GM23338 (cell line): ENCODE measurements at regions not wholly inside any gene's neighbourhood (a gene's known extent, or its start where the extent isn't known, plus 50 kb on each side); places are given as distances from the start of the nearest gene placed in this dataset.

Experiments used
- ATAC-seq: fragments of 200-7000 bp; cut with Tn5 transposase; 3 replicates; pipeline ENCODE4 v1.9.1; 2020
- DNase-seq: peaks from one replicate; pipeline ENCODE4 v3.0.0-alpha.2; 2015; ENCODE audit warnings: low spot score
- H2AFZ ChIP-seq: fragments of 200-600 bp; sonication (generic); 2 replicates; pipeline ENCODE4 v1.8.0; 2016; ENCODE audit warnings: antibody characterized with exemption, mild to moderate bottlenecking, moderate library complexity
- H3F3A ChIP-seq: fragments of 200-600 bp; sonication (generic); replicated peaks from 2 replicates; pipeline ENCODE4 v1.8.0; 2017; ENCODE audit warnings: antibody characterized with exemption, mixed run types, low read depth
- H3K27ac ChIP-seq: fragments of 200-600 bp; sonication (generic); 2 replicates; pipeline ENCODE4 v1.6.1; 2016; ENCODE audit warnings: low read depth
- H3K27me3 ChIP-seq: fragments of 200-600 bp; sonication (generic); 2 replicates; pipeline ENCODE4 v1.8.0; 2016; ENCODE audit warnings: mild to moderate bottlenecking, mixed run types, moderate library complexity; ENCODE audit not compliant: insufficient read depth
- H3K36me3 ChIP-seq: fragments of 200-600 bp; sonication (generic); 2 replicates; pipeline ENCODE4 v1.8.0; 2016; ENCODE audit warnings: mild to moderate bottlenecking; ENCODE audit not compliant: insufficient read depth
- H3K4me1 ChIP-seq: fragments of 200-600 bp; sonication (generic); 2 replicates; pipeline ENCODE4 v1.8.0; 2016; ENCODE audit warnings: mild to moderate bottlenecking, moderate library complexity; ENCODE audit not compliant: insufficient read depth
- H3K4me2 ChIP-seq: fragments of 200-600 bp; sonication (generic); 2 replicates; pipeline ENCODE4 v1.7.1; 2017; ENCODE audit warnings: mixed run types
- H3K4me3 ChIP-seq: fragments of 200-600 bp; sonication (generic); 2 replicates; pipeline ENCODE4 v1.6.1; 2016; ENCODE audit warnings: mixed run types
- H3K79me2 ChIP-seq: fragments of 200-600 bp; sonication (generic); replicated peaks from 2 replicates; pipeline ENCODE4 v1.8.0; 2017; ENCODE audit warnings: mild to moderate bottlenecking; ENCODE audit not compliant: insufficient read depth
- H3K9me2 ChIP-seq: fragments of 200-600 bp; sonication (generic); 2 replicates; pipeline ENCODE4 v1.8.0; 2017; ENCODE audit not compliant: insufficient read depth
- H4K20me1 ChIP-seq: fragments of 200-600 bp; sonication (generic); replicated peaks from 2 replicates; pipeline ENCODE4 v1.8.0; 2017; ENCODE audit warnings: mild to moderate bottlenecking; ENCODE audit not compliant: insufficient read depth
- H3K27ac Mint-ChIP-seq: 2 replicates; pipeline ENCODE4 v1.8.0; 2020; ENCODE audit warnings: inconsistent platforms, mild to moderate bottlenecking, moderate library complexity, mixed read lengths
- H3K27me3 Mint-ChIP-seq: 3 replicates; pipeline ENCODE4 v1.8.0; 2022; ENCODE audit warnings: low read depth, mild to moderate bottlenecking, moderate library complexity, mixed read lengths, inconsistent platforms; ENCODE audit not compliant: insufficient read depth, poor library complexity
- H3K36me3 Mint-ChIP-seq: 3 replicates; pipeline ENCODE4 v1.8.0; 2021; ENCODE audit warnings: low read depth, mild to moderate bottlenecking, inconsistent platforms, moderate library complexity, mixed read lengths
- H3K4me1 Mint-ChIP-seq: 3 replicates; pipeline ENCODE4 v1.8.0; 2020; ENCODE audit warnings: mild to moderate bottlenecking, inconsistent platforms, mixed read lengths
- H3K4me3 Mint-ChIP-seq: 3 replicates; pipeline ENCODE4 v1.8.0; 2021; ENCODE audit warnings: moderate library complexity, mild to moderate bottlenecking, inconsistent platforms, mixed read lengths
- H3K9me3 Mint-ChIP-seq: 3 replicates; pipeline ENCODE4 v1.8.0; 2020; ENCODE audit warnings: moderate library complexity, mild to moderate bottlenecking, inconsistent platforms, mixed read lengths
- EZH2 ChIP-seq: fragments of 200-600 bp; sonication (generic); IDR thresholded peaks from one replicate; pipeline ENCODE4 v1.8.0; 2017; ENCODE audit warnings: antibody characterized with exemption, mild to moderate bottlenecking, low read depth; ENCODE audit not compliant: unreplicated experiment
- EZH2phosphoT487 ChIP-seq: fragments of 200-600 bp; sonication (generic); IDR thresholded peaks from one replicate; pipeline ENCODE4 v1.8.1; 2018; ENCODE audit warnings: antibody characterized with exemption; ENCODE audit not compliant: unreplicated experiment
- JUNB ChIP-seq: IDR thresholded peaks from one replicate; pipeline ENCODE4 v1.6.1; 2016; ENCODE audit warnings: antibody characterized with exemption; ENCODE audit not compliant: unreplicated experiment
- NANOG ChIP-seq: IDR thresholded peaks from 2 replicates; pipeline ENCODE4 v1.6.1; 2016; ENCODE audit warnings: antibody characterized with exemption, borderline replicate concordance
- ZNF114 ChIP-seq: fragments of 250-450 bp; sonication (Bioruptor Pico); IDR thresholded peaks from 2 replicates; pipeline ENCODE4 v1.5.0; 2020; ENCODE audit warnings: mild to moderate bottlenecking, moderate library complexity
- TF ChIP-seq, protein P1 (sequence below), 2 experiments: fragments of 200-600 bp in 1 of 2; sonication (generic) in 1 of 2; conservative IDR thresholded peaks; 2 replicates each; pipeline versions ENCODE4 v1.5.1 to v1.6.1; 2016 to 2017; ENCODE audit warnings: antibody characterized with exemption in 2 of 2, low read depth in 2 of 2, mild to moderate bottlenecking in 2 of 2, moderate library complexity in 1 of 2
- TF ChIP-seq, protein P2 (sequence below): IDR thresholded peaks from one replicate; pipeline ENCODE4 v1.6.1; 2018; ENCODE audit warnings: antibody characterized with exemption; ENCODE audit not compliant: unreplicated experiment
- TF ChIP-seq, protein P3 (sequence below): IDR thresholded peaks from 2 replicates; pipeline ENCODE4 v1.6.1; 2016; ENCODE audit warnings: antibody characterized with exemption

GRCh38 chr4:137384476-137384875, 147.8 kb downstream of the PCDH18 start:
- no peak overlapping the region for H3K27ac Mint-ChIP-seq
- H3K9me2 ChIP-seq: no peaks in the 10 kb centered on the region
- H3K4me2 ChIP-seq: no peak overlapping the region
- no peak for ATAC-seq
- H3K4me1 Mint-ChIP-seq: no peaks in the 10 kb centered on the region
- H3K9me3 Mint-ChIP-seq: no peaks in the 10 kb centered on the region
- H3K27me3 Mint-ChIP-seq: no peaks in the 10 kb centered on the region
- no peak overlapping the region for H3K27ac ChIP-seq
- H4K20me1 ChIP-seq: no peaks in the 10 kb centered on the region
- no peaks in the 10 kb centered on the region for H3K36me3 ChIP-seq
- H3K79me2 ChIP-seq: no peaks in the 10 kb centered on the region
- no peak overlapping the region for H3K4me3 ChIP-seq
- no peaks in the 10 kb centered on the region for H3K4me1 ChIP-seq
- H3F3A ChIP-seq: no peaks in the 10 kb centered on the region
- no peak overlapping the region for H3K4me3 Mint-ChIP-seq
- no peak for DNase-seq
- TF ChIP-seq, protein P1, sequence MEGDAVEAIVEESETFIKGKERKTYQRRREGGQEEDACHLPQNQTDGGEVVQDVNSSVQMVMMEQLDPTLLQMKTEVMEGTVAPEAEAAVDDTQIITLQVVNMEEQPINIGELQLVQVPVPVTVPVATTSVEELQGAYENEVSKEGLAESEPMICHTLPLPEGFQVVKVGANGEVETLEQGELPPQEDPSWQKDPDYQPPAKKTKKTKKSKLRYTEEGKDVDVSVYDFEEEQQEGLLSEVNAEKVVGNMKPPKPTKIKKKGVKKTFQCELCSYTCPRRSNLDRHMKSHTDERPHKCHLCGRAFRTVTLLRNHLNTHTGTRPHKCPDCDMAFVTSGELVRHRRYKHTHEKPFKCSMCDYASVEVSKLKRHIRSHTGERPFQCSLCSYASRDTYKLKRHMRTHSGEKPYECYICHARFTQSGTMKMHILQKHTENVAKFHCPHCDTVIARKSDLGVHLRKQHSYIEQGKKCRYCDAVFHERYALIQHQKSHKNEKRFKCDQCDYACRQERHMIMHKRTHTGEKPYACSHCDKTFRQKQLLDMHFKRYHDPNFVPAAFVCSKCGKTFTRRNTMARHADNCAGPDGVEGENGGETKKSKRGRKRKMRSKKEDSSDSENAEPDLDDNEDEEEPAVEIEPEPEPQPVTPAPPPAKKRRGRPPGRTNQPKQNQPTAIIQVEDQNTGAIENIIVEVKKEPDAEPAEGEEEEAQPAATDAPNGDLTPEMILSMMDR (conservative IDR thresholded peaks at IDR 0.05; ENCODE audit: low read depth in 2 of 2): no peak
- TF ChIP-seq JUNB (no peak), NANOG (no peak), ZNF114 (CRISPR knock-in tag) (no peak), EZH2 (no peak), EZH2phosphoT487 (no peak)
- TF ChIP-seq, protein P2, sequence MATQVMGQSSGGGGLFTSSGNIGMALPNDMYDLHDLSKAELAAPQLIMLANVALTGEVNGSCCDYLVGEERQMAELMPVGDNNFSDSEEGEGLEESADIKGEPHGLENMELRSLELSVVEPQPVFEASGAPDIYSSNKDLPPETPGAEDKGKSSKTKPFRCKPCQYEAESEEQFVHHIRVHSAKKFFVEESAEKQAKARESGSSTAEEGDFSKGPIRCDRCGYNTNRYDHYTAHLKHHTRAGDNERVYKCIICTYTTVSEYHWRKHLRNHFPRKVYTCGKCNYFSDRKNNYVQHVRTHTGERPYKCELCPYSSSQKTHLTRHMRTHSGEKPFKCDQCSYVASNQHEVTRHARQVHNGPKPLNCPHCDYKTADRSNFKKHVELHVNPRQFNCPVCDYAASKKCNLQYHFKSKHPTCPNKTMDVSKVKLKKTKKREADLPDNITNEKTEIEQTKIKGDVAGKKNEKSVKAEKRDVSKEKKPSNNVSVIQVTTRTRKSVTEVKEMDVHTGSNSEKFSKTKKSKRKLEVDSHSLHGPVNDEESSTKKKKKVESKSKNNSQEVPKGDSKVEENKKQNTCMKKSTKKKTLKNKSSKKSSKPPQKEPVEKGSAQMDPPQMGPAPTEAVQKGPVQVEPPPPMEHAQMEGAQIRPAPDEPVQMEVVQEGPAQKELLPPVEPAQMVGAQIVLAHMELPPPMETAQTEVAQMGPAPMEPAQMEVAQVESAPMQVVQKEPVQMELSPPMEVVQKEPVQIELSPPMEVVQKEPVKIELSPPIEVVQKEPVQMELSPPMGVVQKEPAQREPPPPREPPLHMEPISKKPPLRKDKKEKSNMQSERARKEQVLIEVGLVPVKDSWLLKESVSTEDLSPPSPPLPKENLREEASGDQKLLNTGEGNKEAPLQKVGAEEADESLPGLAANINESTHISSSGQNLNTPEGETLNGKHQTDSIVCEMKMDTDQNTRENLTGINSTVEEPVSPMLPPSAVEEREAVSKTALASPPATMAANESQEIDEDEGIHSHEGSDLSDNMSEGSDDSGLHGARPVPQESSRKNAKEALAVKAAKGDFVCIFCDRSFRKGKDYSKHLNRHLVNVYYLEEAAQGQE: no peak
- TF ChIP-seq, protein P3, sequence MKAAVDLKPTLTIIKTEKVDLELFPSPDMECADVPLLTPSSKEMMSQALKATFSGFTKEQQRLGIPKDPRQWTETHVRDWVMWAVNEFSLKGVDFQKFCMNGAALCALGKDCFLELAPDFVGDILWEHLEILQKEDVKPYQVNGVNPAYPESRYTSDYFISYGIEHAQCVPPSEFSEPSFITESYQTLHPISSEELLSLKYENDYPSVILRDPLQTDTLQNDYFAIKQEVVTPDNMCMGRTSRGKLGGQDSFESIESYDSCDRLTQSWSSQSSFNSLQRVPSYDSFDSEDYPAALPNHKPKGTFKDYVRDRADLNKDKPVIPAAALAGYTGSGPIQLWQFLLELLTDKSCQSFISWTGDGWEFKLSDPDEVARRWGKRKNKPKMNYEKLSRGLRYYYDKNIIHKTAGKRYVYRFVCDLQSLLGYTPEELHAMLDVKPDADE: no peak
- H2AFZ ChIP-seq: no peak overlapping the region
- H3K27me3 ChIP-seq: no peaks in the 10 kb centered on the region
- H3K36me3 Mint-ChIP-seq: no peaks in the 10 kb centered on the region

- peaks cover 6% of the 10 kb centered on the region; the same call in 2 of the 3 replicates for H3K4me1 Mint-ChIP-seq
- DNase-seq: no peak
- no peak overlapping the region for H3K4me3 Mint-ChIP-seq
- H3K27ac ChIP-seq: no peak overlapping the region
- H3K27me3 Mint-ChIP-seq: no peaks in the 10 kb centered on the region
- no peaks in the 10 kb centered on the region for H3K36me3 Mint-ChIP-seq
- no peaks in the 10 kb centered on the region for H3K9me2 ChIP-seq
- no peak for ATAC-seq
- TF ChIP-seq, protein P2: no peak
- TF ChIP-seq NANOG (no peak), EZH2phosphoT487 (no peak)
- no peaks in the 10 kb centered on the region for H3K9me3 Mint-ChIP-seq
- no peaks in the 10 kb centered on the region for H3K27me3 ChIP-seq
- H3K4me1 ChIP-seq: peaks cover 4% of the 10 kb centered on the region; the same call in 1 of the 2 replicates
- no peak overlapping the region for H3K4me3 ChIP-seq
- no peak overlapping the region for H2AFZ ChIP-seq
- no peaks in the 10 kb centered on the region for H3K79me2 ChIP-seq
- H3K36me3 ChIP-seq: no peaks in the 10 kb centered on the region
- H3F3A ChIP-seq: no peaks in the 10 kb centered on the region
- no peak overlapping the region for H3K27ac Mint-ChIP-seq
- H3K4me2 ChIP-seq: no peak overlapping the region
- H4K20me1 ChIP-seq: no peaks in the 10 kb centered on the region
Measured at GRCh38 chr4:137378821-137379220, 153.5 kb downstream of the PCDH18 start.
